SK-MEL-5 (cell line): ENCODE measurements at regions not wholly inside any gene's neighbourhood (a gene's known extent, or its start where the extent isn't known, plus 50 kb on each side); places are given as distances from the start of the nearest gene placed in this dataset.
A peak's percentile ranks its signal among the peaks of the same experiment; 100 is the strongest.

ENCODE experiments used
- DNase-seq: peaks from one replicate; pipeline ENCODE4 v3.0.0-alpha.2; 2016; ENCODE audit warnings: low read depth, low spot score
- in situ Hi-C: cut with HindIII; loops from 2 replicates; pipeline ENCODE4 v1.10.0; 2016; ENCODE audit warnings: low sequenced_read_pairs, high pct_unique_total_duplicates, low pct_unique_long_range_greater_than_20kb

GRCh38 chr2:8412586-8412985 lies 269.3 kb upstream of the ID2 start:
- in situ Hi-C loops, result no loop called here
- no peak for DNase-seq

- in situ Hi-C loops, result no loop called here
- DNase-seq, result no peak
These were observed 268.2 kb upstream of the ID2 start for GRCh38 chr2:8413589-8414135.

- DNase-seq, result no peak
- in situ Hi-C loops, result no loop called here
These were observed 266.6 kb upstream of the ID2 start for GRCh38 chr2:8414946-8415879.

- DNase-seq, result no peak
These were observed 265.8 kb upstream of the ID2 start for GRCh38 chr2:8416001-8416571.

GRCh38 chr2:8416849-8417832 lies 264.7 kb upstream of the ID2 start:
- DNase-seq, result no peak
- in situ Hi-C loops, result no loop called here

More at GRCh38 chr2:8416001-8416571, 265.8 kb upstream of the ID2 start:
- in situ Hi-C loops, result no loop called here

GRCh38 chr2:8418721-8419120 lies 263.1 kb upstream of the ID2 start:
- DNase-seq, result no peak
- in situ Hi-C loops, result no loop called here

- in situ Hi-C loops, result no loop called here
These were observed 260.0 kb upstream of the ID2 start for GRCh38 chr2:8421658-8422449.

GRCh38 chr2:8422450-8422800 lies 259.4 kb upstream of the ID2 start:
- DNase-seq, result no peak
- in situ Hi-C loops, result no loop called here

More at GRCh38 chr2:8421658-8422449, 260.0 kb upstream of the ID2 start:
- peak; percentile 24 for DNase-seq

GRCh38 chr2:8424997-8425900 lies 256.6 kb upstream of the ID2 start:
- in situ Hi-C loops, result no loop called here
- DNase-seq, result no peak

GRCh38 chr2:8426550-8426949 lies 255.3 kb upstream of the ID2 start:
- in situ Hi-C loops, result no loop called here
- DNase-seq, result no peak

- DNase-seq, result no peak
- in situ Hi-C loops, result no loop called here
These were observed 254.6 kb upstream of the ID2 start for GRCh38 chr2:8427211-8427610.

GRCh38 chr2:8430628-8431027 lies 251.2 kb upstream of the ID2 start:
- in situ Hi-C loops, result no loop called here
- no peak for DNase-seq

GRCh38 chr2:8431446-8432125 lies 250.3 kb upstream of the ID2 start:
- DNase-seq, result peak; percentile 81

GRCh38 chr2:8432706-8433336 lies 249.0 kb upstream of the ID2 start:
- no peak for DNase-seq
- in situ Hi-C loops, result no loop called here

More at GRCh38 chr2:8431446-8432125, 250.3 kb upstream of the ID2 start:
- in situ Hi-C loops, result no loop called here

- DNase-seq, result no peak
- in situ Hi-C loops, result no loop called here
These were observed 248.5 kb upstream of the ID2 start for GRCh38 chr2:8433390-8433789.
